Left colon (tissue), 2 donors: ENCODE measurements at regions not wholly inside any gene's neighbourhood (a gene's known extent, or its start where the extent isn't known, plus 50 kb on each side); places are given as distances from the start of the nearest gene placed in this dataset.

Experiments
- ATAC-seq: fragments of 200-7000 bp; cut with Tn5 transposase; one replicate; pipeline ENCODE4 v1.9.1; 2020; ENCODE audit warnings: mild to moderate bottlenecking, moderate library complexity
- DNase-seq, 2 donors: peaks; one replicate each; pipeline ENCODE4 v3.0.0-alpha.2; 2020
- intact Hi-C, 2 donors: fragments of 100-400 bp; cut with DNase I in 1 of 2; cut with micrococcal nuclease in 1 of 2; formaldehyde crosslinking; loops; one replicate each; pipeline versions ENCODE4 v1.11.2 to v1.14.0; 2022; cut with DNase I, micrococcal nuclease
- donor health status: DM: no; HTN: no; CAD: no.
- donor health status: DM: yes; HTN: yes; CAD: no.

- ATAC-seq (no peak), DNase-seq (no peak)
- intact Hi-C loops, result no loop called here
These were observed 225.1 kb upstream of the SEMA6D start for GRCh38 chr15:47492195-47492594.

GRCh38 chr15:47493357-47494247 lies 223.7 kb upstream of the SEMA6D start:
- ATAC-seq, result no peak
- no peak for DNase-seq
- intact Hi-C loops, result no loop called here

- no peak for DNase-seq
- ATAC-seq, result no peak
- intact Hi-C loops, result no loop called here
These were observed 220.7 kb upstream of the SEMA6D start for GRCh38 chr15:47496343-47497185.

DNA sequence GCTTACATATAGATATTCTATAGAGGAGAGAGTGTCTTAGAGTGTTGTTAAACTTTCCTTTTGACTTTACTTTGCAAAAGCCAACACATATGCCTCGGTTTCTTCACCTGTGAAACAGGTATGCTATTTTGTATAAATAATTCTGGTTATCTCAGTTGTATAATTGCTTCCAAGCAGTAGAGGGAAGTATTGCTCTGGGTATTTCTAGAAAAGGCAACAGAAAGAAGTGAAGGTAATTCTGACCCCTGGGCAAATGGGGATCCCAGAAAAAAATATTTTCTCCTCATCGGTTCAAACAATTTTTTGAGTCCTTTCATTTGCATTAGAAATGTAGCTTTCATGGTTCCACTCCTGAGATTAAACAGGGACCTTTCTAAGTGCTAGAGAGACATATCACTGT lies 216.5 kb upstream of the SEMA6D start:
- no peak for DNase-seq
- intact Hi-C loops, result no loop called here
- peak; percentile 48 for ATAC-seq

GRCh38 chr15:47502041-47502440 lies 215.3 kb upstream of the SEMA6D start:
- DNase-seq (no peak), ATAC-seq (no peak)
- intact Hi-C loops, result no loop called here

DNA sequence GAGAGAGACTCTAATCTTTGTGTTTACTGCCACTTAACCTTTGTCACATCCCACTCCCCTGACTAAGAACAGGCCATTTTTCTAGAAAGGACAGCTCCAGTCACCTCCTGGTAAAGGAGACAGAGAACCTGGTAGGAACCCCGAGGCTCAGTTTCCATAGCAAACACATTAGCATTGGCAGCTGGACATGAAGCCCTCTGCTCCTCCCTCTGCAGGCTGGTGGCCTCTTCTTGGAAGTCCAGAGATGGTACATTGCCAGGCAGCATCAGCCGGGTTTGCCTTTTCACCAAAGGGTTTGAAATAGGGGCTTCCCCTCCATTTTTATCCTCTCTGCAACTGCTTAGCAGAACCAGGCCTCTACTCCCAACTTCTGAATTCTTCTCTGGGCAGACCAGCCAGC lies 213.4 kb upstream of the SEMA6D start:
- intact Hi-C loops, result no loop called here
- no peak for ATAC-seq
- DNase-seq, result no peak

- no peak for DNase-seq
These were observed 212.6 kb upstream of the SEMA6D start for GRCh38 chr15:47504624-47505256.

GRCh38 chr15:47505712-47506328 lies 211.5 kb upstream of the SEMA6D start:
- intact Hi-C loops, result no loop called here
- ATAC-seq (no peak), DNase-seq (no peak)

More at GRCh38 chr15:47504624-47505256, 212.6 kb upstream of the SEMA6D start:
- intact Hi-C loops, result no loop called here
- ATAC-seq, result no peak

DNA sequence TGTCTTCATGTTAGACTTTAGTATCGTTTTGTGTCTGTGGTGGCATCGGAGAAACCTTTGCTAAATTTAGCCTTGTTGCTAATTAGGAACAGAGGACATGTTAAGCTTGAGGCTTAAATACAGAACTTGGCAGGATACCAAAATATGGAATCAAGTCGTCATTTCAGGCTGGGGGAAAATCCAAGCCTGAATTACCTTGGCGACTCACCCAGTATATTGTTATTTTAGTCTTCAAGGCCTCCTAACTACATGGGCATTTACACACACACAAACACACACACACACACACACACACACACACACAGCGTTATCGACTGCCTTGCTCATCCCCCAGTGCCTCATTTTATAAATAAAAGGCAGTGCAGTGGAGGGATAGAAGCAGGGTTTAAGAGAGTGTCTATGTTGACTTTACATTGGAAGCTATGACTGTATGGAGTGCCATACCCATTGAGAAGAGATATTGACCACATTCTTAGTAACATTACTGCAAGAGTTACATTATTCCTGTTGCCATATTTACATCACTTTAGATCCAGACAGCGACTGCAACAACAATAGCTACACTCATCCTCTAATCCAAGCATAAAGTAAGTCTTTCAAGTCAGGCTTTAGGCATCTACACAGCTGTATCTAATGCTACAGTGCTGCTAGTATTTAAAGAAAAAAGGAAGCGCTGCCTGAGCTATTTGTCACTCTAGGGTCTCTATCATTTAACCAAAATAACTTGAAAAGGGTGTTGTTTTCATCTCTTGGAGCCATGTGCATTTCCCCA lies 210.8 kb upstream of the SEMA6D start:
- DNase-seq (no peak), ATAC-seq (no peak)
- intact Hi-C loops, result no loop called here

- DNase-seq (no peak), ATAC-seq (no peak)
- intact Hi-C loops, result no loop called here
These were observed 209.9 kb upstream of the SEMA6D start for GRCh38 chr15:47507221-47507985.

DNA sequence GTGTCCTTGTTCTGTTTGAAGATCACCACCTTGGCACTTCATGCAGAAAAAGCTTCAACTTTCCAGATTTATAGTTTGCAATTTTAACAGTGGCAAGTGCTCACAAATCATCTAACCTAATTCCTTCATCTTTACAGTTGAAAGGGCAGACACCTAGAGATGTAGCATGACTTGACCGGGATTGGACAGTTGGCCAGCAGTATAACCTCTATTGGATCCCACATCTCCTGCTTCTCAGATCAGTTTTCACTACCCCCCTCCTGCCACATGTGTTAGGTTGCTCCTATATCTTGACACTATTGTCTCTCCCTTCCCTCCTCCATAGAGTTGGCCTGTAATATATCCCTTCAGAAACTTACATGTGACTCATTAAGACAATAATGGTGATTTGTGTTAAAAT lies 206.0 kb upstream of the SEMA6D start:
- ATAC-seq (no peak), DNase-seq (no peak)
- intact Hi-C loops, result no loop called here

- no peak for ATAC-seq
- intact Hi-C loops, result no loop called here
- no peak for DNase-seq
These were observed 203.8 kb upstream of the SEMA6D start for GRCh38 chr15:47513471-47513870.

DNA sequence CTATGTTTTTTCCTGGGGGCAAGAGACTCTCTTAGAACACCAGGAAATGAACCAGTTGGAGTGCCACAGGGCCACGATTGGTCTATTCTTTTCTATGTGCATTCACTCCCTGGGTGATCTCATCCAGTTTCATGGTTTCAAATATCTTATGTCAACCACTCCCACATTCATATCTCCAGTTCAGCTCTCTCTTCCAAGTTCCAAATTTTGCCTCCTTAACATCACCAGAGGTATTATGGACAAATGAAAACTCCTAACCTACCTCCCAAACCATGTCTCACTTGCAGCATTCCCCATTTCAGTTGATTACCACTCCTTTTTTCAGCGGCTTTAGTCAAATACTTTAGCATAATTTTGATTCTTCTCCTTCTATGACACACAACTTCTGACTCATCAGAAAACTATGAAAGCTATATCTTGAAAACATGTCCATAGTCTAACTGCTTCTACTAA lies 203.1 kb upstream of the SEMA6D start:
- intact Hi-C loops, result no loop called here
- no peak for DNase-seq
- ATAC-seq, result no peak

GRCh38 chr15:47516558-47516957 lies 200.7 kb upstream of the SEMA6D start:
- ATAC-seq (no peak), DNase-seq (no peak)
- intact Hi-C loops, result no loop called here

GRCh38 chr15:47516972-47517371 lies 200.3 kb upstream of the SEMA6D start:
- intact Hi-C loops, result no loop called here
- DNase-seq (no peak), ATAC-seq (no peak)

GRCh38 chr15:47517737-47518136 lies 199.6 kb upstream of the SEMA6D start:
- no peak for DNase-seq
- intact Hi-C loops, result no loop called here
- no peak for ATAC-seq

- no peak for ATAC-seq
- intact Hi-C loops, result no loop called here
- DNase-seq, result no peak
These were observed 193.4 kb upstream of the SEMA6D start for GRCh38 chr15:47523681-47524475.
